ENCODE measurements at regions not wholly inside any gene's neighbourhood (a gene's known extent, or its start where the extent isn't known, plus 50 kb on each side); places are given as distances from the start of the nearest gene placed in this dataset.

DNA sequence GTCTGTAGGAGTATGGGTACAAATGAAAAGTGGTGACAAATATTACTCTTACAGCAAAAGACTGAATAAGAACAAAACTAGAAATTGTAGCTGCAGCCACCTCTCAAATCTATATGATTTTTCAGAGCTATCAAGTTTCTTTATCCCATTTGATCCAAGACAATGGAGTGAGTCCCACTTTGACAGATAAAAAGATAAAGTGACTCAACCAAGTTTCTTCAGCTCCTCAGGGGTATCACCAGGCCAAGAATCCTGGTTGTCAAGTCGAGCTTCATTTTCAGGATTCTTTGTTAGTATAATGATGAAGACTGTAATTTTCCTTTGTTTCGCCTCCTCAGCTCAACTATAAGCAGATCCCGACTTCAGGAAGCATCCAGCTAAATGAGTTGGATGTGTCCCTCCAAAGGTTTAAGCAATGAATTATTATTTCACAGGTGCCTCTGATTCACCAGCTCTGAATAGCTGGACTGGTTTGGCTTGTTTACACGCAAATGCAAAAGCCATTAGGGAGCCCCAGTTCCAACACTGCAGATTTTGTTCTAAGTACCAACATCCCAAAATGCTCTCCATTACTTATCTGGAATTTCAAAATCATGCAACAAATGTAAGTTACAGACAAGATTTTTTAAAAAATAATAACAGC lies 238.9 kb downstream of the MAFB start:
- no peak for TF ChIP-seq POLR2AphosphoS5 (IDR thresholded peaks at IDR 0.05)
- TF ChIP-seq POLR2A (IDR thresholded peaks at IDR 0.05) = no peak
- no peak for TF ChIP-seq EP300 (IDR thresholded peaks at IDR 0.05)
- TF ChIP-seq, protein P1, sequence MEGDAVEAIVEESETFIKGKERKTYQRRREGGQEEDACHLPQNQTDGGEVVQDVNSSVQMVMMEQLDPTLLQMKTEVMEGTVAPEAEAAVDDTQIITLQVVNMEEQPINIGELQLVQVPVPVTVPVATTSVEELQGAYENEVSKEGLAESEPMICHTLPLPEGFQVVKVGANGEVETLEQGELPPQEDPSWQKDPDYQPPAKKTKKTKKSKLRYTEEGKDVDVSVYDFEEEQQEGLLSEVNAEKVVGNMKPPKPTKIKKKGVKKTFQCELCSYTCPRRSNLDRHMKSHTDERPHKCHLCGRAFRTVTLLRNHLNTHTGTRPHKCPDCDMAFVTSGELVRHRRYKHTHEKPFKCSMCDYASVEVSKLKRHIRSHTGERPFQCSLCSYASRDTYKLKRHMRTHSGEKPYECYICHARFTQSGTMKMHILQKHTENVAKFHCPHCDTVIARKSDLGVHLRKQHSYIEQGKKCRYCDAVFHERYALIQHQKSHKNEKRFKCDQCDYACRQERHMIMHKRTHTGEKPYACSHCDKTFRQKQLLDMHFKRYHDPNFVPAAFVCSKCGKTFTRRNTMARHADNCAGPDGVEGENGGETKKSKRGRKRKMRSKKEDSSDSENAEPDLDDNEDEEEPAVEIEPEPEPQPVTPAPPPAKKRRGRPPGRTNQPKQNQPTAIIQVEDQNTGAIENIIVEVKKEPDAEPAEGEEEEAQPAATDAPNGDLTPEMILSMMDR (IDR thresholded peaks at IDR 0.05) = no peak
- WGBS, 2 donors = 76 to 81% methylated on average over 4 of the region's 4 CpGs
- no peak for DNase-seq
- no peak overlapping the region for H3K4me3 ChIP-seq
- no peak overlapping the region for H3K27ac ChIP-seq
- no peaks in the 10 kb centered on the region for H3K27me3 ChIP-seq
- no peaks in the 10 kb centered on the region for H3K36me3 ChIP-seq
- intact Hi-C loops (cut with DNase I) = no loop called here
- no peaks in the 10 kb centered on the region for H3K4me1 ChIP-seq
- no peaks in the 10 kb centered on the region for H3K9me3 ChIP-seq

GRCh38 chr20:40449144-40449690 lies 239.8 kb downstream of the MAFB start:
- WGBS, 2 donors = 89 to 97% methylated on average over 2 of the region's 2 CpGs
- DNase-seq = no peak
- H3K4me1 ChIP-seq = no peaks in the 10 kb centered on the region

GRCh38 chr20:40446888-40447287 lies 242.1 kb downstream of the MAFB start:
- no peak for DNase-seq
- 52 to 78% methylated on average over 2 of the region's 2 CpGs for WGBS, 2 donors
- Histone ChIP-seq H3K9me3 (no peaks in the 10 kb centered on the region), H3K4me3 (no peak overlapping the region), H3K27me3 (no peaks in the 10 kb centered on the region), H3K27ac (no peak overlapping the region), H3K4me1 (no peaks in the 10 kb centered on the region), H3K36me3 (no peaks in the 10 kb centered on the region)
- TF ChIP-seq, protein P1 (IDR thresholded peaks at IDR 0.05) = no peak
- no peak for TF ChIP-seq EP300 (IDR thresholded peaks at IDR 0.05)
- TF ChIP-seq POLR2A (IDR thresholded peaks at IDR 0.05) = no peak
- no peak for TF ChIP-seq POLR2AphosphoS5 (IDR thresholded peaks at IDR 0.05)
- intact Hi-C loops (cut with DNase I) = no loop called here

More at GRCh38 chr20:40449144-40449690, 239.8 kb downstream of the MAFB start:
- intact Hi-C loops (cut with DNase I) = no loop called here
- no peaks in the 10 kb centered on the region for H3K36me3 ChIP-seq
- TF ChIP-seq, protein P1 (IDR thresholded peaks at IDR 0.05) = no peak
- TF ChIP-seq EP300 (IDR thresholded peaks at IDR 0.05) (no peak), POLR2AphosphoS5 (IDR thresholded peaks at IDR 0.05) (no peak), POLR2A (IDR thresholded peaks at IDR 0.05) (no peak)
- no peak overlapping the region for H3K4me3 ChIP-seq
- H3K27me3 ChIP-seq = no peaks in the 10 kb centered on the region
- no peaks in the 10 kb centered on the region for H3K9me3 ChIP-seq
- no peak overlapping the region for H3K27ac ChIP-seq

- TF ChIP-seq, protein P1 (IDR thresholded peaks at IDR 0.05) = no peak
- no peak for TF ChIP-seq POLR2A (IDR thresholded peaks at IDR 0.05)
- no peak for TF ChIP-seq POLR2AphosphoS5 (IDR thresholded peaks at IDR 0.05)
- no peak for TF ChIP-seq EP300 (IDR thresholded peaks at IDR 0.05)
These were observed 244.5 kb downstream of the MAFB start for GRCh38 chr20:40444516-40444915.

More at GRCh38 chr20:40444516-40444915, 244.5 kb downstream of the MAFB start:
- 93 to 95% methylated on average over 8 of the region's 8 CpGs for WGBS, 2 donors
- no peak for DNase-seq
- no peak overlapping the region for H3K27ac ChIP-seq
- no peak overlapping the region for H3K4me3 ChIP-seq
- H3K9me3 ChIP-seq = no peaks in the 10 kb centered on the region
- no peaks in the 10 kb centered on the region for H3K4me1 ChIP-seq
- H3K36me3 ChIP-seq = no peaks in the 10 kb centered on the region
- intact Hi-C loops (cut with DNase I) = no loop called here
- no peaks in the 10 kb centered on the region for H3K27me3 ChIP-seq

Measured in sigmoid colon (tissue), 6 donors.